HG03175 (cell line): ENCODE measurements at regions not wholly inside any gene's neighbourhood (a gene's known extent, or its start where the extent isn't known, plus 50 kb on each side); places are given as distances from the start of the nearest gene placed in this dataset.

ENCODE experiments used
- ATAC-seq: cut with Tn5 transposase; IDR thresholded peaks from one replicate; pipeline ENCODE4 v1.9.1; 2021; ENCODE audit warnings: mild to moderate bottlenecking, moderate library complexity; ENCODE audit not compliant: unreplicated experiment

- no peak for ATAC-seq
These were observed 195.4 kb upstream of the KCNJ16 start for GRCh38 chr17:69879576-69879975.

GRCh38 chr17:69880591-69881112 is 194.4 kb upstream of the KCNJ16 start:
- no peak for ATAC-seq

GRCh38 chr17:69882281-69882680 is 192.7 kb upstream of the KCNJ16 start:
- no peak for ATAC-seq

- ATAC-seq, result no peak
These were observed 191.9 kb upstream of the KCNJ16 start for GRCh38 chr17:69883120-69883519.

GRCh38 chr17:69884356-69884755 is 190.7 kb upstream of the KCNJ16 start:
- ATAC-seq, result no peak

- ATAC-seq, result no peak
These were observed 190.2 kb upstream of the KCNJ16 start for GRCh38 chr17:69884846-69885245.

GRCh38 chr17:69898601-69899000 is 176.4 kb upstream of the KCNJ16 start:
- no peak for ATAC-seq

- no peak for ATAC-seq
These were observed 174.9 kb upstream of the KCNJ16 start for GRCh38 chr17:69900101-69900500.

GRCh38 chr17:69900829-69901228 is 174.2 kb upstream of the KCNJ16 start:
- ATAC-seq, result no peak

- ATAC-seq, result no peak
These were observed 168.7 kb upstream of the KCNJ16 start for GRCh38 chr17:69906306-69906705.

GRCh38 chr17:69907132-69907847 is 167.7 kb upstream of the KCNJ16 start:
- ATAC-seq, result no peak

- no peak for ATAC-seq
These were observed 166.2 kb upstream of the KCNJ16 start for GRCh38 chr17:69908626-69909368.

GRCh38 chr17:69909389-69909788 is 165.6 kb upstream of the KCNJ16 start:
- ATAC-seq, result no peak

GRCh38 chr17:69912805-69913204 is 162.2 kb upstream of the KCNJ16 start:
- ATAC-seq, result no peak

GRCh38 chr17:69913216-69913615 is 161.8 kb upstream of the KCNJ16 start:
- no peak for ATAC-seq

GRCh38 chr17:69913616-69914015 is 161.4 kb upstream of the KCNJ16 start:
- ATAC-seq, result no peak

- ATAC-seq, result no peak
These were observed 160.5 kb upstream of the KCNJ16 start for GRCh38 chr17:69914520-69914919.

GRCh38 chr17:69916761-69917160 is 158.3 kb upstream of the KCNJ16 start:
- ATAC-seq, result no peak

- ATAC-seq, result no peak
These were observed 156.9 kb upstream of the KCNJ16 start for GRCh38 chr17:69918164-69918563.

- ATAC-seq, result no peak
These were observed 155.2 kb upstream of the KCNJ16 start for GRCh38 chr17:69919789-69920188.

- ATAC-seq, result no peak
These were observed 154.0 kb upstream of the KCNJ16 start for GRCh38 chr17:69921046-69921445.

- no peak for ATAC-seq
These were observed 146.4 kb upstream of the KCNJ16 start for GRCh38 chr17:69928611-69929010.
